ENCODE measurements at regions not wholly inside any gene's neighbourhood (a gene's known extent, or its start where the extent isn't known, plus 50 kb on each side); places are given as distances from the start of the nearest gene placed in this dataset.

DNA sequence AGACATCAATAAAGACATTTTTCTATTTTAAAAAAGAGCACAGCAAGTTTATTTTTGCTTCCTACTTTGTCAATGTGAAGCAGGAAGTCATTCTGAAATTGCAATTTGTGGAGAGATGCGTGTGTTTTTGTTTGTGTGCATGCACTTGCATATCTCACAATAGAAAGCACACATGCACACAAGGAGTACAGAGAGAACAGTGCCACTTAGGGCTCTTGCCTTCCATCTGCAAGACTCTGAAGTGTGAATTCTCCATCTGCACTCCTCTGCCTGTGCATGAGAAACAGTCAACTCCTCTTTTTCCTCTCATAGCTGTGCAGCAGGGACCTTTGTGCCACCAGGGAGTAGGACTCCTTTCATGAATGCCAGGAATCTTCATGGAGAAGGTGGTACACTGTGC lies 316.3 kb upstream of the CNR1 start:
- Histone ChIP-seq H3K36me3 (no peaks in the 10 kb centered on the region), H3K79me2 (ENCODE audit: low read depth) (no peaks in the 10 kb centered on the region), H2AFZ (replicated peaks) (no peak overlapping the region), H3K9ac (no peak overlapping the region), H3K27ac (no peak overlapping the region), H3K4me2 (no peak overlapping the region), H3K27me3 (no peaks in the 10 kb centered on the region), H4K20me1 (ENCODE audit: low read depth) (no peaks in the 10 kb centered on the region), H3K9me3 (ENCODE audit: low read depth) (peaks cover 14% of the 10 kb centered on the region), H3K4me3 (no peak overlapping the region), H3K4me1 (peaks cover 30% of the 10 kb centered on the region), H3F3A (ENCODE audit: low read depth) (peaks cover 19% of the 10 kb centered on the region)
- TF ChIP-seq EZH2phosphoT487 (IDR thresholded peaks at IDR 0.05), result no peak
- no peak for TF ChIP-seq EZH2 (IDR thresholded peaks at IDR 0.05)
- TF ChIP-seq, protein P1, sequence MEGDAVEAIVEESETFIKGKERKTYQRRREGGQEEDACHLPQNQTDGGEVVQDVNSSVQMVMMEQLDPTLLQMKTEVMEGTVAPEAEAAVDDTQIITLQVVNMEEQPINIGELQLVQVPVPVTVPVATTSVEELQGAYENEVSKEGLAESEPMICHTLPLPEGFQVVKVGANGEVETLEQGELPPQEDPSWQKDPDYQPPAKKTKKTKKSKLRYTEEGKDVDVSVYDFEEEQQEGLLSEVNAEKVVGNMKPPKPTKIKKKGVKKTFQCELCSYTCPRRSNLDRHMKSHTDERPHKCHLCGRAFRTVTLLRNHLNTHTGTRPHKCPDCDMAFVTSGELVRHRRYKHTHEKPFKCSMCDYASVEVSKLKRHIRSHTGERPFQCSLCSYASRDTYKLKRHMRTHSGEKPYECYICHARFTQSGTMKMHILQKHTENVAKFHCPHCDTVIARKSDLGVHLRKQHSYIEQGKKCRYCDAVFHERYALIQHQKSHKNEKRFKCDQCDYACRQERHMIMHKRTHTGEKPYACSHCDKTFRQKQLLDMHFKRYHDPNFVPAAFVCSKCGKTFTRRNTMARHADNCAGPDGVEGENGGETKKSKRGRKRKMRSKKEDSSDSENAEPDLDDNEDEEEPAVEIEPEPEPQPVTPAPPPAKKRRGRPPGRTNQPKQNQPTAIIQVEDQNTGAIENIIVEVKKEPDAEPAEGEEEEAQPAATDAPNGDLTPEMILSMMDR (IDR thresholded peaks at IDR 0.05), result no peak
- Mint-ChIP-seq H3K36me3 (peaks cover 2% of the 10 kb centered on the region), H3K27me3 (ENCODE audit: insufficient read depth, low read depth) (peaks cover 6% of the 10 kb centered on the region), H3K27ac (peak overlapping the region; percentile 19), H3K9me3 (peaks cover 33% of the 10 kb centered on the region), H3K4me3 (no peak overlapping the region), H3K4me1 (peaks cover 37% of the 10 kb centered on the region)
- DNase-seq (ENCODE audit: low spot score), result no peak

DNA sequence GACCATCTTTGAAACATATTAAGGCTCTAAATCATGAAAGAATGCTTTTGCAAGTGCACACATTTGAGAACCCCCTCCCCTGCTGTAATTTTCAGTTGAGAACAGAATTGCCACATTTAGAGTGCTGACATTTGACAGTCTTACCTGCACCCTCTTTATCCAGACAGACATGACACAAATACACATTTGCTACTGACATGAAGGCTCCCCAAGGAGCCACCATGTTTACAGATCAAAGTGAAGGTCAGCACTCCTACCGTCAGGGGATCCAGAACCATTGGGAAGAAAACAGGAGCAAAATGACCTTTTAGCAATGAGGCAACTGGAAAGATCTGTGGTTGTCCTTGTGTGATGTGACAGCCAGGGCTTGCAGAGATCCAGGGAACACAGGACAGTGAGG lies 315.4 kb upstream of the CNR1 start:
- H3K4me3 ChIP-seq, result no peak overlapping the region
- H2AFZ ChIP-seq (replicated peaks), result no peak overlapping the region
- peaks cover 25% of the 10 kb centered on the region for H3F3A ChIP-seq (ENCODE audit: low read depth)
- peak overlapping the region; percentile 63 for H3K4me2 ChIP-seq
- Mint-ChIP-seq H3K4me1 (peaks cover 37% of the 10 kb centered on the region), H3K27me3 (ENCODE audit: insufficient read depth, low read depth) (peaks cover 6% of the 10 kb centered on the region), H3K36me3 (peaks cover 2% of the 10 kb centered on the region), H3K27ac (peak overlapping the region; percentile 78), H3K4me3 (peak overlapping the region; percentile 14), H3K9me3 (peaks cover 39% of the 10 kb centered on the region)
- no peak overlapping the region for H3K9ac ChIP-seq
- peaks cover 30% of the 10 kb centered on the region for H3K4me1 ChIP-seq
- H4K20me1 ChIP-seq (ENCODE audit: low read depth), result no peaks in the 10 kb centered on the region
- no peaks in the 10 kb centered on the region for H3K27me3 ChIP-seq
- H3K27ac ChIP-seq, result no peak overlapping the region
- H3K9me3 ChIP-seq (ENCODE audit: low read depth), result peaks cover 21% of the 10 kb centered on the region
- no peaks in the 10 kb centered on the region for H3K36me3 ChIP-seq
- no peaks in the 10 kb centered on the region for H3K79me2 ChIP-seq (ENCODE audit: low read depth)
- no peak for DNase-seq (ENCODE audit: low spot score)
- no peak for TF ChIP-seq EZH2 (IDR thresholded peaks at IDR 0.05)
- TF ChIP-seq, protein P1 (IDR thresholded peaks at IDR 0.05), result no peak
- TF ChIP-seq EZH2phosphoT487 (IDR thresholded peaks at IDR 0.05), result no peak

DNA sequence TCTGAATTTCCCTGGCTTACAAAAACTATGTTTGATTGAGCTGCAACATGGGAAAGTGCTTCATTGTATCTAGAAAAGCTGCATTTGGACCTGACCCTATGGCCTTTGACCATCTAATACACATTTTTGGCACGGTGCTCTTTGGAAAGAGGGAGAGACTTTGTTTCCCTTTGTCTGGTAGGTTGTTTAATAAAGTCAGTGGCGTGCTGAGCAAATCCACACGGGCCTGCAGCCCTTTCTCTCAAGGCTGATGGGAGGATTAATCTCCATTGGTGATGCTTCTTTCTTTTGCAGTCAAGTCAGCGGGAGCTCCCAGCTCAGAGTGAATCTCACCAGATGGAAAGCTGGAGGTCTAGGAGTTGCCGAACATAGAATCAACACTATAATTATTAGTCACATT lies 314.7 kb upstream of the CNR1 start:
- Histone ChIP-seq H3K27ac (no peak overlapping the region), H4K20me1 (ENCODE audit: low read depth) (no peaks in the 10 kb centered on the region), H3K9me3 (ENCODE audit: low read depth) (peaks cover 28% of the 10 kb centered on the region), H3K4me3 (no peak overlapping the region), H3K36me3 (no peaks in the 10 kb centered on the region), H2AFZ (replicated peaks) (no peak overlapping the region), H3K79me2 (ENCODE audit: low read depth) (no peaks in the 10 kb centered on the region), H3F3A (ENCODE audit: low read depth) (peaks cover 32% of the 10 kb centered on the region), H3K9ac (no peak overlapping the region), H3K27me3 (no peaks in the 10 kb centered on the region), H3K4me2 (peak overlapping the region; percentile 63), H3K4me1 (peaks cover 30% of the 10 kb centered on the region)
- Mint-ChIP-seq H3K4me3 (peak overlapping the region; percentile 12), H3K9me3 (peaks cover 42% of the 10 kb centered on the region), H3K27ac (peak overlapping the region; percentile 78), H3K27me3 (ENCODE audit: insufficient read depth, low read depth) (peaks cover 6% of the 10 kb centered on the region), H3K4me1 (peaks cover 37% of the 10 kb centered on the region), H3K36me3 (peaks cover 2% of the 10 kb centered on the region)
- peak; percentile 63 for DNase-seq (ENCODE audit: low spot score)
- TF ChIP-seq, protein P1 (IDR thresholded peaks at IDR 0.05), result no peak
- TF ChIP-seq EZH2 (IDR thresholded peaks at IDR 0.05) (no peak), EZH2phosphoT487 (IDR thresholded peaks at IDR 0.05) (no peak)

Measured in neural progenitor cell (in vitro differentiated cells).